H1 (cell line): ENCODE measurements at regions not wholly inside any gene's neighbourhood (a gene's known extent, or its start where the extent isn't known, plus 50 kb on each side); places are given as distances from the start of the nearest gene placed in this dataset.

ENCODE experiments used
- CTCF ChIA-PET: fragments of 300-600 bp; sonication (Branson Sonifier 250); formaldehyde crosslinking; loops from one replicate; lab custom pipeline; 2021; ENCODE audit not compliant: partially characterized antibody; lab: Charles Lee
- POLR2A ChIA-PET: fragments of 300-600 bp; sonication (Branson Sonifier 250); formaldehyde crosslinking; loops from one replicate; lab custom pipeline; 2021; ENCODE audit warnings: inconsistent platforms; ENCODE audit not compliant: partially characterized antibody; lab: Charles Lee
- DNase-seq, 2 experiments: peaks; one replicate each; pipeline versions ENCODE4 v3.0.0 to v3.0.0-alpha.2; 2010 to 2022; ENCODE audit warnings: low spot score in 2 of 2, low read depth in 1 of 2, mixed read lengths in 1 of 2
- FAIRE-seq: peaks from 2 replicates; lab custom pipeline; 2011; peaks lifted over from hg19 to GRCh38; lab: Jason Lieb, UNC
- H2AFZ ChIP-seq: 2 replicates; pipeline ENCODE4 v1.8.1; 2012; ENCODE audit warnings: low read length, inconsistent platforms
- H2AK5ac ChIP-seq: 2 replicates; pipeline ENCODE4 v1.6.1; 2013; ENCODE audit warnings: low read depth, low read length
- H2BK120ac ChIP-seq: replicated peaks from 2 replicates; pipeline ENCODE3; 2013; ENCODE audit warnings: low read depth, low read length, inconsistent platforms
- H2BK12ac ChIP-seq: 2 replicates; pipeline ENCODE4 v1.6.1; 2013; ENCODE audit warnings: low read depth, low read length
- H2BK15ac ChIP-seq: 2 replicates; pipeline ENCODE4 v1.6.1; 2013; ENCODE audit warnings: low read length
- H2BK20ac ChIP-seq: 2 replicates; pipeline ENCODE4 v1.6.1; 2013; ENCODE audit warnings: low read length
- H2BK5ac ChIP-seq: 2 replicates; pipeline ENCODE4 v1.6.1; 2013; ENCODE audit warnings: low read depth, low read length
- H3K14ac ChIP-seq: 2 replicates; pipeline ENCODE4 v1.6.1; 2013; ENCODE audit warnings: inconsistent platforms; ENCODE audit not compliant: insufficient read length
- H3K18ac ChIP-seq: 2 replicates; pipeline ENCODE4 v1.6.1; 2013; ENCODE audit warnings: low read length; ENCODE audit errors: extremely low read depth
- H3K23ac ChIP-seq: 2 replicates; pipeline ENCODE4 v1.6.1; 2013; ENCODE audit warnings: inconsistent platforms; ENCODE audit not compliant: insufficient read length
- H3K23me2 ChIP-seq: 2 replicates; pipeline ENCODE4 v1.6.1; 2013; ENCODE audit warnings: low read depth, low read length
- H3K27ac ChIP-seq: 2 replicates; pipeline ENCODE4 v1.6.1; 2011; ENCODE audit warnings: low read depth, low read length, inconsistent platforms
- H3K27me3 ChIP-seq, 4 experiments: replicated peaks in 1 of 4; 1 replicate in 1 of 4; 2 replicates in 3 of 4; pipeline versions ENCODE4 v1.6.1 to v1.8.1; 2011 to 2013; ENCODE audit warnings: low read length in 3 of 4, mild to moderate bottlenecking in 3 of 4, inconsistent platforms in 2 of 4, mixed read lengths in 2 of 4, moderate library complexity in 1 of 4; ENCODE audit not compliant: control insufficient read depth in 3 of 4, insufficient read depth in 3 of 4; ENCODE audit errors: extremely low read depth in 1 of 4
- H3K36me3 ChIP-seq, 4 experiments: 2 replicates each; pipeline versions ENCODE4 v1.6.1 to v1.8.1; 2011 to 2013; ENCODE audit warnings: mild to moderate bottlenecking in 4 of 4, low read length in 3 of 4, moderate library complexity in 2 of 4, control low read depth in 1 of 4, inconsistent platforms in 1 of 4; ENCODE audit not compliant: insufficient read depth in 4 of 4, control insufficient read depth in 2 of 4
- H3K4ac ChIP-seq: replicated peaks from 2 replicates; pipeline ENCODE3; 2013; ENCODE audit warnings: low read length, low read depth, mixed read lengths, inconsistent platforms; ENCODE audit not compliant: insufficient read length
- H3K4me1 ChIP-seq, 4 experiments: replicated peaks in 1 of 4; 1 replicate in 1 of 4; 2 replicates in 3 of 4; pipeline versions ENCODE4 v1.6.1 to v1.8.1; 2011 to 2013; ENCODE audit warnings: low read length in 3 of 4, inconsistent platforms in 2 of 4, mixed read lengths in 1 of 4; ENCODE audit not compliant: insufficient read depth in 4 of 4, control insufficient read depth in 3 of 4
- H3K4me2 ChIP-seq, 2 experiments: 2 replicates each; pipeline versions ENCODE4 v1.6.1 to v1.8.1; 2011 to 2013; ENCODE audit warnings: low read depth in 2 of 2, low read length in 2 of 2, control low read depth in 1 of 2, inconsistent platforms in 1 of 2, mild to moderate bottlenecking in 1 of 2; ENCODE audit not compliant: insufficient read depth in 1 of 2
- H3K4me3 ChIP-seq, 4 experiments: fragments of 200-600, 300-600 bp in 1 of 4; sonication (generic), shearing (Covaris generic), sonication (Bioruptor Twin) in 1 of 4; 2 replicates each; pipeline versions ENCODE4 v1.5.1 to v1.8.1; 2011 to 2016; ENCODE audit warnings: low read length in 4 of 4, low read depth in 3 of 4, control low read depth in 2 of 4, inconsistent platforms in 2 of 4, mild to moderate bottlenecking in 2 of 4, mixed read lengths in 1 of 4, moderate library complexity in 1 of 4; ENCODE audit not compliant: insufficient read depth in 2 of 4; ENCODE audit errors: extremely low read depth in 1 of 4
- H3K56ac ChIP-seq: replicated peaks from 2 replicates; pipeline ENCODE3; 2013; ENCODE audit warnings: low read depth, mild to moderate bottlenecking, mixed read lengths, low read length, inconsistent platforms; ENCODE audit not compliant: insufficient read length
- H3K79me1 ChIP-seq: 2 replicates; pipeline ENCODE4 v1.6.1; 2013; ENCODE audit warnings: low read depth, low read length, control low read depth
- H3K79me2 ChIP-seq, 2 experiments: 2 replicates each; pipeline versions ENCODE4 v1.6.1 to v1.8.1; 2012 to 2013; ENCODE audit warnings: low read length in 2 of 2, mild to moderate bottlenecking in 2 of 2, inconsistent platforms in 1 of 2; ENCODE audit not compliant: insufficient read depth in 2 of 2, control insufficient read depth in 1 of 2
- H3K9ac ChIP-seq, 4 experiments: replicated peaks in 1 of 4; 1 replicate in 1 of 4; 2 replicates in 3 of 4; pipeline versions ENCODE4 v1.6.1 to v1.8.1; 2011 to 2013; ENCODE audit warnings: low read depth in 3 of 4, low read length in 3 of 4, control low read depth in 2 of 4, mild to moderate bottlenecking in 2 of 4, moderate library complexity in 2 of 4, inconsistent platforms in 1 of 4; ENCODE audit errors: extremely low read depth in 1 of 4
- H3K9me3 ChIP-seq, 2 experiments: 2 replicates each; pipeline versions ENCODE4 v1.6.1 to v1.8.1; 2012 to 2013; ENCODE audit warnings: mild to moderate bottlenecking in 2 of 2, moderate library complexity in 2 of 2, control low read depth in 1 of 2, inconsistent platforms in 1 of 2, low read depth in 1 of 2, low read length in 1 of 2, mixed read lengths in 1 of 2; ENCODE audit not compliant: insufficient read depth in 2 of 2
- H4K20me1 ChIP-seq, 2 experiments: replicated peaks in 1 of 2; 2 replicates each; pipeline versions ENCODE3 to v1.8.1; 2011 to 2013; ENCODE audit warnings: inconsistent platforms in 2 of 2, low read length in 2 of 2, mild to moderate bottlenecking in 1 of 2; ENCODE audit not compliant: insufficient read depth in 2 of 2, control insufficient read depth in 1 of 2
- H4K5ac ChIP-seq: 2 replicates; pipeline ENCODE4 v1.6.1; 2013; ENCODE audit warnings: low read length, low read depth, mixed read lengths, inconsistent platforms; ENCODE audit not compliant: insufficient read length
- H4K8ac ChIP-seq: 2 replicates; pipeline ENCODE4 v1.8.0; 2013; ENCODE audit warnings: mild to moderate bottlenecking, moderate library complexity, low read length, inconsistent platforms; ENCODE audit not compliant: insufficient read depth; ENCODE audit errors: extremely low read depth
- H4K91ac ChIP-seq: replicated peaks from 2 replicates; pipeline ENCODE3; 2013; ENCODE audit warnings: low read length, mixed read lengths, inconsistent platforms; ENCODE audit not compliant: insufficient read length
- CEBPB ChIP-seq: IDR thresholded peaks from 2 replicates; pipeline ENCODE4 v1.6.1; 2012; ENCODE audit warnings: low read depth, low read length
- RNF2 ChIP-seq: fragments of 200-900, 300-1000 bp; sonication (generic); IDR thresholded peaks from 2 replicates; pipeline ENCODE4 v1.7.1; 2016; ENCODE audit warnings: borderline replicate concordance, low read depth, mild to moderate bottlenecking, antibody characterized with exemption, low read length; ENCODE audit not compliant: poor library complexity, severe bottlenecking; ENCODE audit errors: missing control alignments
- WGBS, 2 experiments: shearing (Covaris generic) in 1 of 2; methylation state at CpG; one replicate each; pipeline versions ENCODE4 v1.1.6 to v1.1.7; 2013 to 2015; ENCODE audit warnings: low lambda C conversion rate in 2 of 2, mixed read lengths in 2 of 2, inconsistent platforms in 1 of 2, low coverage in 1 of 2, missing lambda C conversion rate in 1 of 2; ENCODE audit not compliant: insufficient replicate concordance in 2 of 2, insufficient coverage in 1 of 2, insufficient read length in 1 of 2; ENCODE audit errors: extremely low coverage in 1 of 2, missing lambda C conversion rate in 1 of 2; 5-methylcytosine and 5-hydroxymethylcytosine counted together

DNA sequence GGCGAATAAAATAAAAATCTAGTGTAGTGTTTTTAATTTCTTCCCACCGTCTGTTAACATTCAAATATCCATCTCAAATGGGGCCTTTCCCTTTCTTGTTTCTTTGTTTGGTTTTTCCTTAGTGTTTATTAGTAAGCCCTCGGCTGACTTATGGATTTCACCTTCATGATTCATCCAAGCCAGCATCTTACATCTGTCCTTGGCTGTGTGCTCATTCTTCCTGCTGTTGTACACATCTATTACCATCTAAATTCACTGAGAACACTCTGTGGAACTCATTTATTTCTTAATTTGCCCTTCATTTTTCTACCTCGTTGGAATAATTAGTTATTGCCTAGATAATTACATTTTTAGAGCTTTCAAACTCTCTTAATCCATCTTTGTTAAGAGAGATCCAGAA lies 84.9 kb downstream of the SPCS3 start:
- H2AFZ ChIP-seq, result no peak overlapping the region
- H3K4me2 ChIP-seq, result no peak overlapping the region
- TF ChIP-seq RNF2, result no peak
- no peak for TF ChIP-seq CEBPB
- no peak overlapping the region for H2BK15ac ChIP-seq
- H2BK5ac ChIP-seq, result no peak overlapping the region
- H3K9me3 ChIP-seq, result no peaks in the 10 kb centered on the region
- H3K79me1 ChIP-seq, result no peaks in the 10 kb centered on the region
- no peak overlapping the region for H3K18ac ChIP-seq
- H2AK5ac ChIP-seq, result no peak overlapping the region
- FAIRE-seq (no peak), DNase-seq (no peak)
- H2BK120ac ChIP-seq, result no peak overlapping the region
- H3K23ac ChIP-seq, result no peak overlapping the region
- H2BK20ac ChIP-seq, result no peak overlapping the region
- no peak overlapping the region for H3K4ac ChIP-seq
- H3K9ac ChIP-seq, result no peak overlapping the region
- no peak overlapping the region for H3K14ac ChIP-seq
- ChIA-PET CTCF (no interaction called here), POLR2A (no interaction called here)
- H4K5ac ChIP-seq, result no peak overlapping the region
- no peaks in the 10 kb centered on the region for H4K20me1 ChIP-seq
- WGBS, 2 experiments, result 91% methylated on average over 4 of the region's 4 CpGs; no CpG with 5 or more reads in 1 of the 2 experiments
- no peak overlapping the region for H3K4me3 ChIP-seq
- no peaks in the 10 kb centered on the region for H3K23me2 ChIP-seq
- H2BK12ac ChIP-seq, result no peak overlapping the region
- H3K36me3 ChIP-seq, result no peaks in the 10 kb centered on the region
- no peak overlapping the region for H3K27ac ChIP-seq
- no peak overlapping the region for H3K56ac ChIP-seq
- no peak overlapping the region for H4K91ac ChIP-seq
- peaks cover 0 to 4% (median 0%) of the 10 kb centered on the region in 4 experiments; a peak in 1 of 7 replicates for H3K4me1 ChIP-seq
- no peaks in the 10 kb centered on the region for H3K27me3 ChIP-seq
- H4K8ac ChIP-seq, result no peak overlapping the region
- no peaks in the 10 kb centered on the region for H3K79me2 ChIP-seq
